Glomerular endothelial cell (primary cell): ENCODE measurements at regions not wholly inside any gene's neighbourhood (a gene's known extent, or its start where the extent isn't known, plus 50 kb on each side); places are given as distances from the start of the nearest gene placed in this dataset.
"Not testable (repeated sequence)": the region's sequence is repeated elsewhere in the genome, so short reads cannot be mapped to it uniquely, and the experiment has no call there.

Experiments
- DNase-seq: peaks from one replicate; pipeline ENCODE4 v3.0.0-alpha.2; 2011; ENCODE audit warnings: low read depth, low spot score; ENCODE audit errors: extremely low read depth

DNA sequence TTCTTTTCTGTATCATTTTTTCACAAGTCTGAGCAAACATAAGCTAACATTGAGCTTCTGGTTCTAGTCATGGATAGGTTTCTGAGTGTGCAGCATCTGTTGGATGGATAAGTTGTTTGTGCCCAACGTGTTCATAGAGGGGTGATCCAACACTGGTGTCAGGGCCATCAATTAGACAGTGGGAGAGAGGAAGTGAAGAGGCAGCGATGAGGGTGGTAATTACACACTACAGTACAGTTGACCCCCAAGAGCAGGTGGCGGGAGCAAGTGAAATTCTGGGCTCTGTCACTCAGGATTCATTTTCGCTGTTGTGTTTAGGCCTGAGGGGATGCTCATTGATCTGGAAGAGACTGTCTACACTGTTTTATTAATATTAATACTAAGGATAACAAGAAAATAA, 180.0 kb upstream of the CXCR4 start:
- no peak for DNase-seq

DNA sequence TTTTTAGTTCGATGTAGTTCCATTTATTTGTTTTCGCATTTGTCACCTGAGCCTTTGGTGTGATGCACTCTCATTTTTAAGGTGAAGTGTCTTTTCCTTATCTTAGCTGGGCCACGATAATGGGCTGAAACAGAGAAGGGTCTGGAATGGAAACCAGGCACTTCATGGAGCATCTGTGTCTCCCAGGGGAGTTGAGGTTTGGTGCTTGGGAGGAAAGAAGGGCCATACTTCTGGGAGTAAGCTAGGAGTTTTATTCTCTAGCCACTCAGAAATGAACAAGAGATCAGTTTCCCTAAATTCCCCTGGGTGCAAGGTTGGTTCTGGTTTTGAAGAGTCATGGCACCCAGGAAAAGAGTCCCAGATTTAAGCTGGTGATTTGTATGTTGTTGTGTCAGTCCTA, 179.4 kb upstream of the CXCR4 start:
- DNase-seq, result no peak

DNA sequence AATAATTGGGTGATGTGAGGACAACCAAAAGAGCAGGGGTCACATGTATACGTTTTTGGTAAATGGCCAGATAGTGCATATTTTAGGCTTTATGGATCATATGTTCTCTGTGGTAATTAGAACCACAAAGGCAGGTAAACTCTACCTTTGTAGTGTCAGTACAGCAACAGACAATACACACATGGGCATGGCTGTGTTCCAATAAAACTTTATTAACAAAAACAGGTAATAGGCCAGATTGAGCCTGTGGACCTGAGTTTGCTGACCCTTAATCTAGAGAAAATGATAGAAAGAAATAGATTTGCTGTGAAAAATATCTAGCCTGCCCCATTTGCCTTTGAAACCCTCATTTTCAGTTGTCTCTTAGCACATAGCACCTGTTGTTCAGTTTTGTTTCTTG, 177.2 kb upstream of the CXCR4 start:
- no peak for DNase-seq

DNA sequence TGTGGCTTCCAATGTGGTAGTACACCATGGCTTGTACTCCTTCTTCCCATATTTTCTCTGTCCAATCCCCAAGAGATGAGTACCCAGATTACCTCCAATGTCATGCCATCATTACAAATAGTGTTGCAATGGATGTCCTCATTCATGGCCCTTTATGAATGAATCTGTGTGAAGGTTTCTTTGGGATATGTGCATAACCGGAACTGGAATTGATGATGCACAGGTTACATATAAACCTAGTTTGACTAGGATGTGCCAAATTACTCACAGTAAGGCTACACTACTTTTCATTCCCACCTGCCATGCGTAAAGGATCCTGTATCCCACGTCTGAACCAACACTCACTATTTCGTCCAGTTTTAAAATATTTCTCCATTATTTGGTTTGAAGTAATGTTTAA, 173.9 kb upstream of the CXCR4 start:
- DNase-seq, result no peak

DNA sequence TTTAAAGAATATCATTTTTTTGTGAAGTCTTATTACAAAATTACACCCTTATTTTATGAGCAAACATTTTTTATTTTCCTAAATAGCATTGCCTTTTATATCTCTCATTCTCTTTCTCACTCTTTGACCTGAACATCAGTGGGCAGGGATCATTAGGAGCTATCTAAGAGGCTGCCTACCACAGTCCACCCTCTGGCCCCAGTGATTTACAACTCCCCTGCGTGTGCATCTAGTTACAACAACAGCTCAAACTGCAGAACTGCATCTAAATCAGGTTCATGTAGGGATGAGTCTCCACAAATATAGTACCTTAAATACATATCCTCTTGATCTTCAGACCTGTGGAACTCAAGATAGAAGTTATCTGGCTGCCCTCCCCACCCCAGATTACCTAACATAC, 172.4 kb upstream of the CXCR4 start:
- no peak for DNase-seq

DNA sequence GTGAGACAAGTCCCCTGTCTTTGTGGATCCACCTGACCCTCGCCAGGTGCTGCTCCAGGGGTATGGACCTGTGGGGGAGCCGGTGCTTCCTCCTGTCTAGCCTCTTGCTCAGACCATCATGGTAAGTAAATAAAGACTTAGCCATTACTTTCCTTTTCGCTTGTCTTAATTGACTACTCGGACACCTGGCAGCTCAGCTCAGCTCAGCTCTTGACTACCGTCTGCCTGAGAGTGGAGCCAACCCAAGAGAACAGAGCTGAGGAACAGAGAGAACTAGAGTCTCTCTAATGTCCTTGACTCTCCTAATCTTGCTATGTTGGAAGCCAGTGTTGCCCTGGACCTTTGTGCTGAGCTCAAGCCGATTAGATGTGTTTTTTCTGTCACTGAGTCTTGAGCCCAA, 170.3 kb upstream of the CXCR4 start:
- no peak for DNase-seq

DNA sequence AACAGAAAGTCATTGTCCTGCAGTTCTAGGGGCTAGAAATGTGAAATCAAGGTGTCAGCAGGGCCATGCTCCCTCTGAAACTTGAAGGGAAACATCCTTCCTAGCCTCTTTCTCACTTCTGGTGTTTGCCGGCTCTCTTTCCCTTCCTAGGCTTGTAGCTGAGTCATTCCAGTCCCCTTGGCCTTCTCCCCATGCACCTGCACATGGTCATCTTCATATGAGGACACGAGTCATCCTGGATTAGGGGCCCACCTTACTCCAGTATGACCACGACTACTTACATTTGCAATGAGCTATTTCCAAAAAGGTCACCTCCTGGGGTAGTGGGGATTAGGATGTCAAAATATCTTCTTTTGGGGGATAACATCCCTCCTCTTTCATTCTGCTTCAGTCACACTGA, 168.5 kb upstream of the CXCR4 start:
- no peak for DNase-seq

DNA sequence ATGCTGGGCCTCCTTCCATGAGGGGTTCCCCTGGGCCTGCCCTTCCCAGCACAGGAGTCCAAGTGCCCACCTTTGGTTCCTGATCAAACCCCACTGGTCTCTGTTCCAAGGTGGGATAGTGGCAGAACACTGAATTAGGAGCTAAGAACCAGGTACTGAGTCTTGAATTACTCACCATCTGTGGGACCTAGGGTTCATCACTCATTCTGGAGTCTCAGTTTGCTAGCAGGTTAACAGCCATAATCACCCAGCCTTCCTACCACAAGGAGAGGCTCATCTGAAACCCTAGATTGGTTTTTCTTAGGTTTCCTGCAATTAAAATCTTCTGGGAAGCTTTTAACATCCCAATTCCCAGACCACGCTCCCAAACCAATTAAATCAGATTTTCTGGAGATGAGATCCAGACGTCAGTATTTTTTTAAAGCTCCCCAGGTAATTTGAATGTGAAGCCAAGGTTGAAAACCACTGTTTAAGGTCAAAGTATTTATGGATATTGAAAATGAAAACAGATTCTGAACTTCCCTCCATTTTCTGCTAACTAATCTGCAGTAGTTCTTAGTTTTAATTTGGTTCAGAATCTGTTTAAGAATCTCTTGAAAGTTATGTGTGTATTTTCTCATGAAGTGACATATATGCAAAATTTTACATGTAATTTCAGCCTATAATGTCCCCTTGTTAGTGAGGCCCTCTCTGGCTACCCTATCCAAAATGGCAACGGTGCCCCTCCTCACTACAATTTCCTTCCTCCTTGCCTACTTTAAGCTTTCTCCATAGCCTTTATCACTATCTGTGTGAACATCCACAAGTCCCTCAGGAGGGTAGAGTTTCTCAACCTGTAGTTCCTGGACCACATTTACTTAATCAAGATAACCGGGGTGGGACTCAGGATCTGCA, 166.5 kb upstream of the CXCR4 start:
- no peak for DNase-seq

DNA sequence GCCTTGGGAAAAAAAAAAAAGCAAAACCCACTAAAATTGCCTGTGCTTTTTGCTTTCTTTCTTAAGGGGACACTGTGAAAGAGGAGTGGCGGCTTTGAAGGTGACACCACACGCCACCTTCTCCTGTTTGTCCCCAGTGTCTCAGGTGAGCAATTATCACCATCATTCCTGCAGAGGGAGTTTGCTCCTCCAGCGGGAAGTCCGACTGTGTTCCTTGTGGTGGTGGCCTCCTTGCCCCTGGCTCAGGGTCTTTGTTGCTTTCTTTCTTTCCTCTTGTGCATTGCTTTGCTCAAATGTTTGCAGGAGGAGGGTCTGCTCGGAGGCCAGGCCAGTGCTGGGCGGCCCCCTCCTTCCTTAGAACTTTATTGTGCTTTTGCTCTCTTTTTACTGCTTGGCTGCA, 164.3 kb upstream of the CXCR4 start:
- DNase-seq, result no peak

DNA sequence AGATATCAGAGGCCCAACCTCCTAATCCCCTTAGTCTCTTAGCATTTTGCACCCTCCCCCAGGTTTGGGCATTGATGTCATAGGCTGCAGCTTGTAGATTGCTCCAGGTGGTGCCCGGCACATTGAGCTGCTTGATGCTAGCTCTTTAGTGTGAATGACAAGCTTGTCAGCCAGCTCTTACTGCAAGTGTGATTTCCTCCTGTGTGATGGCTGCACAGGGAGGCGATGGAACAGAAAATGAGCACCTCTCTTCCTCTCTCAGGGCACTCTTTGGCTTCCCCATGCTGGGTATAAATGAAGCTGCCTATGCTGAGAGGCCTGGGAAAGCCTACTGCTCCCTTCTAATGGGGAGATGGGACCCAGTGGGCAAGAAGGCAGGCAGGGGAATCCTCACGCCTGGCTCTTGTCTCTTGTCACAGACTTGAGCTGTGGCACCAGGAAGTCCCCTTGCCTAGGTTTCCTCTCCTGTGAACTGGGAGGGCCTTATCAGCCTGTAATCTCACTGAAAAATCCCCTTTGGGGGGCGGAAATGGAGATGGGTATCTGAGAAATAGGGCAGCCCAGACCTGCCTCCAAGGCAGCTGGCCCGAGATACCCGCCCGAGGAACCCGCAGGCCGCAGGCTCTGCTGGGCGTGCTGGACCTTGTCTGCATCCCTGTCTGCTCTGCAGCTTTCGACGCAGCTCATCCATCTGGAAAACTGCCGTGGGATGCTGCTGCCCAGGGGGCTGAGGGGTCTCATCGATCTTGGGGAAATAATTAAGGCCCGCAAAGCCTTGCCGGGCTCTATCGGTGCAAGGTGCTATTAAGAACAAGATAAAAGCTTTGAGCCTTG, 163.5 kb upstream of the CXCR4 start:
- DNase-seq, result no peak

DNA sequence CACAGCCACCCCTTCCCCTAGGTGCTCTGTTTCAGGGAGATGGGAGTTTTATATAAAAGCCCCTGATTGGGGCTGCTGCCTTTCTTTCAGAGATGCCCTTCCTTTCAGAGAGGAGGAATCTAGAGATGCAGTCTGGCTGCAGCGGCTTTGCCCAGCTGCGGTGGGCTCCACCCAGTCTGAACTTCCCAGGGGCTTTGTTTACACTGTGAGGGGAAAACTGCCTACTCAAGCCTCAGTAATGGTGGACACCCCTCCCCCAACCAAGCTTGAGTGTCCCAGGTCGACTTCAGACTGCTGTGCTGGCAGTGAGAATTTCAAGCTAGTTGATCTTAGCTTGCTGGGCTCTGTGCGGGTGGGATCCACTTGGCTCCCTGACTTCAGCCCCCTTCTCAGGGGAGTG, 148.4 kb upstream of the CXCR4 start:
- not testable (repeated sequence) for DNase-seq

DNA sequence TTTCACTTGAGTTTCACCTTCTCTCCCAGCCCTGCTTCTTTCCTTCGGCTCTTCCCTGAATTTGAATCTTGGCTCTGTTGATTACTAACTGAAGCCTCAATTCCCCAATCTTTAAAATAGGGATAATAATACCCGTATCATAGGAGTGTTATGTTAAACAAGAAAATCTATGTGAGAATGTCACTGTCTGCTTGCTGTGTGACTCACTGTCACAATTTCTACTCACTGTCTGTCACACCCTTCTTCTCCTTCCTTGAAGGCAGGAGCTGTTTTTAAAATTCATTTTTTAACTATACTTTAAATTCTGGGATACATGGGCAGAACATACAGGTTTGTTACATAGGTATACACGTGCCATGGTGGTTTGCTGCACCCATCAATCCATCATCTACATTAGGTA, 141.6 kb upstream of the CXCR4 start:
- DNase-seq, result no peak

DNA sequence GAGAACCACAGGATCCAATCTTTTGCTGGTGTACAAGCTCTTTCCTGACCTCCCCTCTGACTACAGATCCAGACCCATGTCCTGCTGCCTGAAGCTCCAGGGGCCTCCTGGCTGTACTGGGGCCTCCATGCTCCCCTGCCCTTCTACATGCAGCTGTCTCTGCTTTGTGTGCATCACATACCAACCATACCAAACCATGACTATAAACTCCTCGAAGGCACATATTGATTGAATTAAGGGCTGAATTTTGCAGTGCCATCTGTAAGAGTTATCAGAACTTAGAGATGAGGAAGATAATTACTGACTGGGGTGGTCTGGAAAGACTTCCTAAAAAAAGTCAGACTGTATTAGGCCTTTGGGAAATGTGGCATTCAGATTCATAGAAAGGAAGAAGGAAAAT, 139.9 kb upstream of the CXCR4 start:
- no peak for DNase-seq

DNA sequence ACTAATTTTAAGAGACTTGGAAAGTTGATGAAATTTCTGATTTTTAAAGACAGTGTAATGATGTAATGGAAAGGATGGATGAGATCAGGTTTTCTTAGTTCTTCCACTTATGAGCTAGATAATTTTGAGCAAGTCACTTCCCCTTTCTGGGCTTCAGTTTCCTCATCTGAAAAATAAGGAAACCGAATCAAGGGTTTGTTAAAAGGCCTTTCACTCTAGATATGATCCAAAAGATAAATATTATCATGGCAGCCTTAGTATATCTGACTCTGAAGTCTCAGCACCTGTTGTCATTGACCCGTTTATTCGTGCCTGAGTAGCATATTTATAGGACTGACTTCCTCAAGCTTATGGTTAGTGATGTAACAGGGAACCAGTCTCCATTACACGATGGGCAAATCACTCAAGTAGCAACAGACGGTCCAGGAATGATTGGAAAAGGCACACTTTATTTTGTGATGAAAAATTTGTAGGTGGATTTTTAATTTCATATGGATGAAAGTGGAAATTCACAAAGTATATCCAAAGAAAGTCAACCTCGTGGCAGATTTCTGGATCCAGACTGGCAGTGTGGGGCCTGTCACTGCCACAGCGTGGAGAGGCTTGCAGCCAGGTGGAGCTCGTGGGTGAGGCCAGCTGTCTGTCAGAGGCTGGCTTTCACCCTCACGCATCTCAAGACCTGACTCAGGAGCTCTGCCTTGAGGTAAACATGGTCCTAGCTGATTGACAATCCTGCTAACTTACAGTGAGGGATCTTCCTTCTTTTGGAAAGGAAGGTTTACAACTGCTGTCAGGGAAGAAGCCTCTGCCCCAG, 137.9 kb upstream of the CXCR4 start:
- no peak for DNase-seq

DNA sequence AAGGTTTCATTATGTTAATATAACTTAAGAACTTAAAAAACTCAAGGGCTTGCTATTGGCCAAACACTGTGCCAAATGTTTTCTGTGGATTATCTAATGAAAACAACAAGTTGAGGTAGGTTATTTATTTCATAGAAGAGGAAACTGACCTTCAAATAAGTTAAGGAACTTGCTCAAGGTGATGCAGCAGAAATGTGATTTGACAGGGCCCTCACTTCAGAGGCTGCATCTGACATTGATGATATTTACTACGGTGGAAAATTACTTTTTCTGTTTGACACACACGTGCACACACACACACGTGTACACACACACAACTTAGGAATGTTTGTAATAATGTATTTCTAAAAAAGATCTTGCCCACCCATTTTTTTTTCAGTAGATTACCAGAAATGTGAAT, 137.2 kb upstream of the CXCR4 start:
- no peak for DNase-seq

DNA sequence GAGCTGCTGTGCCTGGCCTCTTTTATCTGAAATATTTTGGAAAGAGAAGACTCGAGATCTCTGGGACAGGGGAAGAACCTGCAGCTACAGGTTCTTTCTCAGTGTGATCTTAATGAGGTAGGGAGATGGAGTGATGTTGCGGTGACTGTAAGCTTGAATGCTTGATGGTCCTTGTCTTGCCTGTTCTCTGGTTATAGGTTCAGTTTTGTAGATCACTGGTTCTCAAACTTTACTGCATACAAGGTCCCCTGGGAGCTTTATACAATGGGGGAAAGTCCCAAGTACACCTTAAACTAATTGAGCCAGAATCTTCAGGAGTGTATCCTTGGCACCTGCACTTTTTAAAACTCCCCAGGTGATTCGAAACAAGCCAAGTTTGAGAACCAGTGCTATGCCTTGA, 136.7 kb upstream of the CXCR4 start:
- no peak for DNase-seq

DNA sequence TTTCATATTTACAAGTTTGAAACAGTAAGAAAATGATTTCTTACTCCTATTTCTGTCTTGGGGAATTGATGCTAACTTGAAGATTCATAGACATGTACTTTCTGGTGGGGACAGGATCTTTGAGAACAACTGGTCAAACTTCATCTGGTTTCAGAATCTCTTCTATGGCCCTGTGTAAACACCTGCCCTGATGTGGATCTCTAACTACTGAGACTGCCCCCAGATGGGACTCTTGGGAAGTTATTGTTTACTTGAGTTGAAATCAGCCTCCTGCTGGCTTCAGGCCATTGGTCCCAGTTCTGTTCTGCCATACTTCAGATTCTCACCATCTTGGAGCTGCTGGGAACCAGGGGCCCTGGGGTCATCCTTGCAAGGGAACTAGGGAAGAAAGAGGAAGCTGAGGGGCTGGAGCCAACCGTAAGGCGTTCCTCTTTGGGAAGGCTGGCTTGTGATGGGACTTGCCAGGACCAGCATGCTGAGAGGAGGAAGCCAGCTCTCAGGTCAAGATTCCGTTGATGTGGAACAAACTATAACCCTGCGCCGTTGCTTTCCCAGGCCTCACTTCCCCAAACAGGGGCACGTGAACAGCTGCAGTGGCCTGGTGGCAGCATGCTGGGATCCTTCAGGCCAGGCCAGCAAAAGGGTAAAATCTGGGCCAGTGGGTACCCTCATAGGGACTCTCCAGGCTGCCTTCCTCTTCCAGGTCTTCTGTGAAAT, 135.5 kb upstream of the CXCR4 start:
- no peak for DNase-seq

DNA sequence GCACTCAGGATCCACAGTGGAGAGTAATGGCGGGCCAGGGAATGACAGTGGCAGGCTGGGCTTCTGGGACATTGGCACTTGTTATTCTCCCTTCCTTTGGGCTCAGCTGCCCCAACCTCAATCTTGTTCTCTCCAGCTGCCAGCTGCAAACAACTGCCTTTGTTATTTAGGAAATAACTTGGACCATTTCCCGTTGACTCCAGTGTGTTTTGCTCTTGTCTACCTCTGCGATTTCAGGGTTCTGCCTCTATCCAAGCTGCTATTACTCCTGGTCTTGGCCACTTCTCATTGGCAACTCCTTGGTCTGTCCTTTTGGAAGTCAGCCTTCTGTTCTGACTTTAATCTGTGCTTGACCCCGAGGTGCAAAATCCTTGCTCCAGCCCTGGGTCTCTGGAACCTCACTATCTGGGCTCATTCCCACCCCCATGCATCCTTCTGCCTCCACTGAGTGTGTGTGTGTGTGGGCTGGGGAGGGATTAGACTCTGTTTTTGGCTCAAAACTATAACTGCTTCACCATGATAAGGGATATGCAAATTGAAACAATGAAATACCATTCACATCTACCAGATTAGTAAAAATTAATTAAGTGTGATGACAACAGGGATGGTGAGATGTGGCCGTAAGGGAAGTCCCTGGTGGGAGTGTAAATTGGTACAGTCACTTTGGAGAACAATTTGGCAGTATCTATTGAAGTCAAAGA, 134.1 kb upstream of the CXCR4 start:
- no peak for DNase-seq

DNA sequence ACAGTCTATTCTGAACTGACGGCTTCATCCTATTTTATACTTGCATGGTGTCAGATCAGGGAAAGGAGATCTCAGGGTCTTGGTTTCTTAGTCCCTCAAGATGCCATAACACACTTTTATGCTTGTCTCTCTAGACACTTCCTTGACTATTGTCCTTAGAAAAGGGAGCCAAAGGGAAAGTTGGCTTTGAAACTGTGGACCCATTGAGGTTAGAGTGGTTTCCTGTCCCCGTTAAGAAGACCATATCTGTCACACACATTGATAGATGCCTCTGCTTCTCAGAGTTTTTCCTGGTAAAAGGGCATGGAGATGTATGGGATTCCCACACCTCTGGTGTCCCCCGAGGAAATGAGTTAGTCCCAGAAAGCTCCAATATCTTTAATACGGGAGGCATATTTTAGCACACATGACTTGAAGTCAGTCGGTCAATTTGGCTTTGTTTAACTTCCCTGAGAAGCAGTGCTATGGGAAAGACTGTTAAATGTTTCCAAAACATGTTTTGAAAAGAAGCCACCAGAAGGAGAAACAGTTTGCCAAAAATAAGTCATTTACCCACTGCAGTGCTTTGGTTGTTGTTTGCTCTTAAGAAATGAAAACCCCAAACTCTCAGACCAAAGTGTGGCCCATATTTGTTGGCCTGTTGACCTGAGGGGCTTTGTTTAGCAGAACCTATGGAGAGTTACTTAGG, 133.4 kb upstream of the CXCR4 start:
- no peak for DNase-seq
